WTC11 (cell line): ENCODE measurements at regions not wholly inside any gene's neighbourhood (a gene's known extent, or its start where the extent isn't known, plus 50 kb on each side); places are given as distances from the start of the nearest gene placed in this dataset.

Experiments used
- JUN ChIP-seq: sonication (generic); formaldehyde crosslinking; IDR thresholded peaks from 2 replicates; pipeline ENCODE4 v1.8.0; 2023; ENCODE audit warnings: mild to moderate bottlenecking, missing genetic modification reagents
- MLX ChIP-seq: sonication (generic); formaldehyde crosslinking; IDR thresholded peaks from 2 replicates; pipeline ENCODE4 v1.8.1; 2023; ENCODE audit warnings: mild to moderate bottlenecking, missing genetic modification reagents, moderate library complexity
- MXD4 ChIP-seq: fragments of 250-450 bp; sonication (Bioruptor Pico); IDR thresholded peaks from 2 replicates; pipeline ENCODE4 v1.8.0; 2021; ENCODE audit warnings: mild to moderate bottlenecking, moderate library complexity, borderline replicate concordance
- ZBTB21 ChIP-seq: sonication (generic); formaldehyde crosslinking; IDR thresholded peaks from 2 replicates; pipeline ENCODE4 v1.8.1; 2023; ENCODE audit warnings: mild to moderate bottlenecking, missing genetic modification reagents, borderline replicate concordance
- TF ChIP-seq, protein P1 (sequence below): fragments of 200-600 bp; IDR thresholded peaks from 2 replicates; pipeline ENCODE4 v1.8.0; 2022; ENCODE audit warnings: antibody characterized with exemption
- TF ChIP-seq, protein P2 (sequence below): sonication (generic); formaldehyde crosslinking; IDR thresholded peaks from 2 replicates; pipeline ENCODE4 v1.8.0; 2022; ENCODE audit warnings: mild to moderate bottlenecking, missing genetic modification reagents

- TF ChIP-seq, protein P1, sequence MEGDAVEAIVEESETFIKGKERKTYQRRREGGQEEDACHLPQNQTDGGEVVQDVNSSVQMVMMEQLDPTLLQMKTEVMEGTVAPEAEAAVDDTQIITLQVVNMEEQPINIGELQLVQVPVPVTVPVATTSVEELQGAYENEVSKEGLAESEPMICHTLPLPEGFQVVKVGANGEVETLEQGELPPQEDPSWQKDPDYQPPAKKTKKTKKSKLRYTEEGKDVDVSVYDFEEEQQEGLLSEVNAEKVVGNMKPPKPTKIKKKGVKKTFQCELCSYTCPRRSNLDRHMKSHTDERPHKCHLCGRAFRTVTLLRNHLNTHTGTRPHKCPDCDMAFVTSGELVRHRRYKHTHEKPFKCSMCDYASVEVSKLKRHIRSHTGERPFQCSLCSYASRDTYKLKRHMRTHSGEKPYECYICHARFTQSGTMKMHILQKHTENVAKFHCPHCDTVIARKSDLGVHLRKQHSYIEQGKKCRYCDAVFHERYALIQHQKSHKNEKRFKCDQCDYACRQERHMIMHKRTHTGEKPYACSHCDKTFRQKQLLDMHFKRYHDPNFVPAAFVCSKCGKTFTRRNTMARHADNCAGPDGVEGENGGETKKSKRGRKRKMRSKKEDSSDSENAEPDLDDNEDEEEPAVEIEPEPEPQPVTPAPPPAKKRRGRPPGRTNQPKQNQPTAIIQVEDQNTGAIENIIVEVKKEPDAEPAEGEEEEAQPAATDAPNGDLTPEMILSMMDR, result no peak
- TF ChIP-seq, protein P2, sequence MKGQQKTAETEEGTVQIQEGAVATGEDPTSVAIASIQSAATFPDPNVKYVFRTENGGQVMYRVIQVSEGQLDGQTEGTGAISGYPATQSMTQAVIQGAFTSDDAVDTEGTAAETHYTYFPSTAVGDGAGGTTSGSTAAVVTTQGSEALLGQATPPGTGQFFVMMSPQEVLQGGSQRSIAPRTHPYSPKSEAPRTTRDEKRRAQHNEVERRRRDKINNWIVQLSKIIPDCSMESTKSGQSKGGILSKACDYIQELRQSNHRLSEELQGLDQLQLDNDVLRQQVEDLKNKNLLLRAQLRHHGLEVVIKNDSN (CRISPR knock-in tag), result no peak
- no peak for TF ChIP-seq JUN
- TF ChIP-seq MXD4 (CRISPR knock-in tag), result no peak
- no peak for TF ChIP-seq MLX (CRISPR knock-in tag)
- no peak for TF ChIP-seq ZBTB21 (CRISPR knock-in tag)
These were observed 352.5 kb upstream of the CYLC2 start for GRCh38 chr9:102642651-102643050.
